Neural progenitor cell (in vitro differentiated cells): ENCODE measurements at regions not wholly inside any gene's neighbourhood (a gene's known extent, or its start where the extent isn't known, plus 50 kb on each side); places are given as distances from the start of the nearest gene placed in this dataset.
"Not testable (repeated sequence)": the region's sequence is repeated elsewhere in the genome, so short reads cannot be mapped to it uniquely, and the experiment has no call there.

Experiments
- DNase-seq: peaks from one replicate; pipeline ENCODE4 v3.0.0-alpha.2; 2016; ENCODE audit warnings: low spot score
- H2AFZ ChIP-seq: fragments of 200-600 bp; sonication (generic); replicated peaks from 2 replicates; pipeline ENCODE4 v1.6.1; 2016; ENCODE audit warnings: antibody characterized with exemption
- H3F3A ChIP-seq: fragments of 200-600 bp; sonication (generic); 2 replicates; pipeline ENCODE4 v1.6.1; 2016; ENCODE audit warnings: antibody characterized with exemption, low read depth
- H3K27ac ChIP-seq: fragments of 200-600 bp; sonication (generic); 2 replicates; pipeline ENCODE4 v1.5.1; 2016; ENCODE audit warnings: mild to moderate bottlenecking
- H3K27me3 ChIP-seq: fragments of 200-600 bp; sonication (generic); 2 replicates; pipeline ENCODE4 v1.6.1; 2016; ENCODE audit warnings: mild to moderate bottlenecking, moderate library complexity
- H3K36me3 ChIP-seq: fragments of 200-600 bp; sonication (generic); 2 replicates; pipeline ENCODE4 v1.5.1; 2016
- H3K4me1 ChIP-seq: fragments of 200-600 bp; sonication (generic); 2 replicates; pipeline ENCODE4 v1.6.1; 2016; ENCODE audit warnings: mixed run types
- H3K4me2 ChIP-seq: fragments of 200-600 bp; sonication (generic); 2 replicates; pipeline ENCODE4 v1.6.1; 2016
- H3K4me3 ChIP-seq: fragments of 200-600 bp; sonication (generic); 2 replicates; pipeline ENCODE4 v1.5.1; 2016
- H3K79me2 ChIP-seq: fragments of 200-600 bp; sonication (generic); 2 replicates; pipeline ENCODE4 v1.6.1; 2016; ENCODE audit warnings: low read depth
- H3K9ac ChIP-seq: fragments of 200-600 bp; sonication (generic); 2 replicates; pipeline ENCODE4 v1.6.1; 2016
- H3K9me3 ChIP-seq: fragments of 200-600 bp; sonication (generic); 2 replicates; pipeline ENCODE4 v1.5.1; 2016; ENCODE audit warnings: low read depth
- H4K20me1 ChIP-seq: fragments of 200-600 bp; sonication (generic); 2 replicates; pipeline ENCODE4 v1.6.1; 2016; ENCODE audit warnings: low read depth
- H3K27ac Mint-ChIP-seq: 3 replicates; pipeline ENCODE4 v1.8.0; 2021; ENCODE audit warnings: mixed read lengths
- H3K27me3 Mint-ChIP-seq: 2 replicates; pipeline ENCODE4 v1.8.0; 2022; ENCODE audit warnings: low read depth, mild to moderate bottlenecking, inconsistent platforms, moderate library complexity, mixed read lengths; ENCODE audit not compliant: insufficient read depth
- H3K36me3 Mint-ChIP-seq: 3 replicates; pipeline ENCODE4 v1.8.0; 2021; ENCODE audit warnings: mixed read lengths
- H3K4me1 Mint-ChIP-seq: 3 replicates; pipeline ENCODE4 v1.8.0; 2021; ENCODE audit warnings: mixed read lengths
- H3K4me3 Mint-ChIP-seq: 3 replicates; pipeline ENCODE4 v1.8.0; 2021; ENCODE audit warnings: mild to moderate bottlenecking, moderate library complexity, mixed read lengths
- H3K9me3 Mint-ChIP-seq: 3 replicates; pipeline ENCODE4 v1.8.0; 2020; ENCODE audit warnings: mixed read lengths

GRCh38 chr1:146399225-146399624 is 170.4 kb upstream of the NOTCH2NLA start:
- not testable (repeated sequence) for H3K4me2 ChIP-seq, H3K27ac ChIP-seq, H3K27ac Mint-ChIP-seq, H3F3A ChIP-seq, H2AFZ ChIP-seq, DNase-seq, H4K20me1 ChIP-seq, H3K36me3 ChIP-seq, H3K4me1 Mint-ChIP-seq, H3K9me3 ChIP-seq, H3K27me3 Mint-ChIP-seq, H3K36me3 Mint-ChIP-seq, H3K4me3 ChIP-seq, H3K79me2 ChIP-seq, H3K4me3 Mint-ChIP-seq, H3K27me3 ChIP-seq, H3K9me3 Mint-ChIP-seq, H3K4me1 ChIP-seq, H3K9ac ChIP-seq

GRCh38 chr1:146396801-146397200 is 168.0 kb upstream of the NOTCH2NLA start:
- not testable (repeated sequence) for H3K4me3 ChIP-seq, H3K4me1 Mint-ChIP-seq, H4K20me1 ChIP-seq, H2AFZ ChIP-seq, H3K27ac Mint-ChIP-seq, H3K27me3 ChIP-seq, DNase-seq, H3K79me2 ChIP-seq, H3K9me3 Mint-ChIP-seq, H3K9me3 ChIP-seq, H3F3A ChIP-seq, H3K36me3 Mint-ChIP-seq, H3K4me2 ChIP-seq, H3K27ac ChIP-seq, H3K9ac ChIP-seq, H3K4me1 ChIP-seq, H3K4me3 Mint-ChIP-seq, H3K27me3 Mint-ChIP-seq, H3K36me3 ChIP-seq

GRCh38 chr1:146396242-146396641 is 167.4 kb upstream of the NOTCH2NLA start:
- H3K4me3 Mint-ChIP-seq, H3K4me3 ChIP-seq, H3K79me2 ChIP-seq, H3K4me2 ChIP-seq, H3K9me3 ChIP-seq, H3K27ac Mint-ChIP-seq, H3K4me1 Mint-ChIP-seq, H4K20me1 ChIP-seq, H3K4me1 ChIP-seq, H3K9me3 Mint-ChIP-seq, H3K27me3 ChIP-seq, H3K27me3 Mint-ChIP-seq, H3F3A ChIP-seq, H3K27ac ChIP-seq, H3K9ac ChIP-seq, H3K36me3 Mint-ChIP-seq, DNase-seq, H3K36me3 ChIP-seq, H2AFZ ChIP-seq: not testable (repeated sequence)

GRCh38 chr1:146393796-146394195 is 165.0 kb upstream of the NOTCH2NLA start:
- H3K4me3 ChIP-seq, H3K4me1 Mint-ChIP-seq, H3K4me3 Mint-ChIP-seq, H3K4me2 ChIP-seq, H3K27ac ChIP-seq, H3K79me2 ChIP-seq, H3K9me3 Mint-ChIP-seq, H3K27me3 Mint-ChIP-seq, H3K36me3 Mint-ChIP-seq, H4K20me1 ChIP-seq, H3K36me3 ChIP-seq, H3K9me3 ChIP-seq, H3F3A ChIP-seq, H2AFZ ChIP-seq, H3K27ac Mint-ChIP-seq, H3K27me3 ChIP-seq, H3K4me1 ChIP-seq, H3K9ac ChIP-seq, DNase-seq: not testable (repeated sequence)

- H3K9me3 Mint-ChIP-seq, H3K4me2 ChIP-seq, H3K9ac ChIP-seq, H3K36me3 ChIP-seq, H3K27me3 Mint-ChIP-seq, H3K4me1 Mint-ChIP-seq, H3K36me3 Mint-ChIP-seq, DNase-seq, H4K20me1 ChIP-seq, H3K4me3 ChIP-seq, H3K27ac Mint-ChIP-seq, H3K27ac ChIP-seq, H3K79me2 ChIP-seq, H3F3A ChIP-seq, H3K9me3 ChIP-seq, H3K4me1 ChIP-seq, H2AFZ ChIP-seq, H3K4me3 Mint-ChIP-seq, H3K27me3 ChIP-seq: not testable (repeated sequence)
These were observed 164.3 kb upstream of the NOTCH2NLA start for GRCh38 chr1:146393154-146393553.

- not testable (repeated sequence) for H4K20me1 ChIP-seq, H3K27ac ChIP-seq, H3K36me3 Mint-ChIP-seq, H2AFZ ChIP-seq, H3K9me3 ChIP-seq, H3K4me3 ChIP-seq, H3K36me3 ChIP-seq, DNase-seq, H3K9me3 Mint-ChIP-seq, H3K27me3 Mint-ChIP-seq, H3K27me3 ChIP-seq, H3K4me1 ChIP-seq, H3K79me2 ChIP-seq, H3K27ac Mint-ChIP-seq, H3K4me3 Mint-ChIP-seq, H3K4me2 ChIP-seq, H3K9ac ChIP-seq
- peaks cover 18% of the 10 kb centered on the region for H3F3A ChIP-seq
- H3K4me1 Mint-ChIP-seq: peaks cover 13% of the 10 kb centered on the region
These were observed 160.4 kb upstream of the NOTCH2NLA start for GRCh38 chr1:146389178-146389577.

GRCh38 chr1:146387750-146388469 is 159.1 kb upstream of the NOTCH2NLA start:
- H3K4me1 Mint-ChIP-seq: peaks cover 13% of the 10 kb centered on the region
- DNase-seq: peak; percentile 63
- Histone ChIP-seq H3F3A (peaks cover 18% of the 10 kb centered on the region), H3K27ac (peak overlapping the region; percentile 87), H3K4me2 (peak overlapping the region; percentile 61)
- H3K27ac Mint-ChIP-seq: peak overlapping the region; percentile 100
- H3K27me3 ChIP-seq, H3K36me3 Mint-ChIP-seq, H3K4me3 ChIP-seq, H2AFZ ChIP-seq, H3K27me3 Mint-ChIP-seq, H3K79me2 ChIP-seq, H4K20me1 ChIP-seq, H3K4me1 ChIP-seq, H3K9me3 ChIP-seq, H3K9ac ChIP-seq, H3K9me3 Mint-ChIP-seq, H3K36me3 ChIP-seq: not testable (repeated sequence)
- H3K4me3 Mint-ChIP-seq: peak overlapping the region; percentile 95

GRCh38 chr1:146386851-146387749 is 158.3 kb upstream of the NOTCH2NLA start:
- DNase-seq: peak; percentile 80
- H3K9me3 ChIP-seq, H3K27me3 ChIP-seq, H4K20me1 ChIP-seq, H3K9me3 Mint-ChIP-seq, H3K36me3 Mint-ChIP-seq, H3K79me2 ChIP-seq, H3K27me3 Mint-ChIP-seq, H3K36me3 ChIP-seq, H3K4me1 ChIP-seq: not testable (repeated sequence)
- peak overlapping the region; percentile 100 for H3K27ac Mint-ChIP-seq
- Histone ChIP-seq H3K9ac (peak overlapping the region; percentile 89), H2AFZ (peak overlapping the region; percentile 68), H3F3A (peaks cover 18% of the 10 kb centered on the region), H3K4me3 (peak overlapping the region; percentile 45), H3K4me2 (peak overlapping the region; percentile 84), H3K27ac (peak overlapping the region; percentile 99)
- H3K4me3 Mint-ChIP-seq: peak overlapping the region; percentile 95
- peaks cover 13% of the 10 kb centered on the region for H3K4me1 Mint-ChIP-seq
